HS-5 (cell line): ENCODE measurements at regions not wholly inside any gene's neighbourhood (a gene's known extent, or its start where the extent isn't known, plus 50 kb on each side); places are given as distances from the start of the nearest gene placed in this dataset.
A peak's percentile ranks its signal among the peaks of the same experiment; 100 is the strongest.

ENCODE experiments used
- DNase-seq: peaks from one replicate; pipeline ENCODE4 v3.0.0-alpha.2; 2012; ENCODE audit warnings: low read depth

DNA sequence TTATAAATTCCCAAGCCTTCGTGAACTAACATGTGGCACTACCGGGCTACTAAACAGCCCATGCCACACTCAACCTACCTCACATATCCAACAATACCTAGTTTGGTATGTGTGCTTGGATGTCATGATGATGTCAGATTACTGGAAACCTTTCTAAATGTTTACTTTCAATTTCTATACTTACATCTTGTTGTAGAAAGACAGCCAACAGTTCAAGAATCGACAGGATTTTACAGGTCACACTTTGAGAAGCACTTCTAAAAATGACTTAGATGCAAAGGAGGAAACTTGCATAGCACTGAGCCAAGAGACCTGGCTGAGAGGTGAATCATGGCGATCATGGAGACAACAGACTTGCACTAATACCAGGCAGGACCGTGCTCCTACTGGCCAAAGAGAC is 209.9 kb downstream of the COL4A1 start:
- no peak for DNase-seq

GRCh38 chr13:110092831-110093247 is 214.1 kb downstream of the COL4A1 start:
- DNase-seq = no peak

- DNase-seq = no peak
Observed at GRCh38 chr13:110089815-110090214, 217.1 kb downstream of the COL4A1 start.

DNA sequence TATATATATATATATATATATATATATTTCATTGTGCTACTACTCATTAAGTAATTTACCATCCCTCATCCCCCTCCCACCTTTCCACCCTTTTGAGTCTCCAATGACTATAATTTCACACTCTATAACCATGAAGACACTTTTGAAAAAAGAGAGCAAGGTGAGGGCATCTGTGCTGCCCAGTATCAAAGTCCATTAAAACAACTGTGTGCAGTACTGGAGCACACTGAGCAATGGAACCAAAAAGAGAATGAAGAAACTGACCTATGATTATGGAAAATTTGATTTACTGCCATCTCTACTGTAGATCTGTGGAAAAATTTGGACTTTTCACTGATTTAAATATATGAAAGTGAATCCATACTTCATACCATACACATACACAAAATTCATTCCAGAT is 217.9 kb downstream of the COL4A1 start:
- DNase-seq = no peak

- DNase-seq = no peak
Observed at GRCh38 chr13:110073982-110074381, 233.0 kb downstream of the COL4A1 start.

DNA sequence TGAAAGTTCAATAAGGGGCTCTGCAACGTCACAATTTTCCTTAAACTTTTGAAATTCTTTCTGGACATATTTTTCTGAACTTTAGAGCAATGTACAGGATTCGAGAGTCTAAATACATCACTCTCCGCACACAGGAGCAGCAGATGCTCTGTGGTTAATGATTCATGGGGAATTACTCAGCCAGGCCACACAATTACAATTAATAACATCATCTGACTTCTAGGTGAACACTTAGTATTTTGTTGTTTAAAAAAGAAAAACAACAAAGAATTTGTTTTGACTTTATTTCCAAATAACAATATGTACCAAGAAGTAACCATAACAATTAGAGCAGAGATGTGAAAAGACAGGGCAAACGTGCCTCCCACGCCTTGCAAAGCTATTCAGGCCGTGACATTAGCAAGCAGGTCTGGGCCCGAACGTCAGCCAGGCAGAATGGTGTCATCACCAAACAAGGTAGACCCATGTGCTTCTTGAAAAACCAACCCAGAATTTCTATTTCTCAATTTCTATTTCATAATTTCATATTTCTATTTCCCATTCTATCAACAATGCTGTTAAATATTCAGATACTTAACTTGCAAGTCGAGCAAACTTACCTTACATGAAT is 236.3 kb downstream of the COL4A1 start:
- peak; percentile 47 for DNase-seq

DNA sequence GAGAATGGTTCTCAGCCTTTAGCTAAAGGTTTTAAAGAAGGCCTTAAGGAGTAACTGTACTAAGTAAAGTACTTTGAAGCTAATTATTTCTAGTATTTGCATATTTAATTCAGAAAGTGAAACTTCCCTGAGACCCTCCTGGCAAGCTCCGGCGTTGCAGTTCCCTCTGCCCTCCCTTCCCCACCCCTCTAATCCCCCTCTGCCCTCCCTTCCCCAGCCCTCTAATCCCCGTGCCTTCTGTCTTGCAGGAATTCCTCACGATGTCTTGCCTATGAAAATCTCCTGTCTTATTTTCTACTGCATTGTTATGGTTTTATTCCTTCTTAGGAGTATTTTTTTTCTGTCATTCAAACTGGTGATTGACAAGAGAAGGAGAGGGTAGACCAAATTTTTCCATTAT is 236.9 kb downstream of the COL4A1 start:
- DNase-seq = no peak

GRCh38 chr13:110068176-110068473 is 238.8 kb downstream of the COL4A1 start:
- no peak for DNase-seq

DNA sequence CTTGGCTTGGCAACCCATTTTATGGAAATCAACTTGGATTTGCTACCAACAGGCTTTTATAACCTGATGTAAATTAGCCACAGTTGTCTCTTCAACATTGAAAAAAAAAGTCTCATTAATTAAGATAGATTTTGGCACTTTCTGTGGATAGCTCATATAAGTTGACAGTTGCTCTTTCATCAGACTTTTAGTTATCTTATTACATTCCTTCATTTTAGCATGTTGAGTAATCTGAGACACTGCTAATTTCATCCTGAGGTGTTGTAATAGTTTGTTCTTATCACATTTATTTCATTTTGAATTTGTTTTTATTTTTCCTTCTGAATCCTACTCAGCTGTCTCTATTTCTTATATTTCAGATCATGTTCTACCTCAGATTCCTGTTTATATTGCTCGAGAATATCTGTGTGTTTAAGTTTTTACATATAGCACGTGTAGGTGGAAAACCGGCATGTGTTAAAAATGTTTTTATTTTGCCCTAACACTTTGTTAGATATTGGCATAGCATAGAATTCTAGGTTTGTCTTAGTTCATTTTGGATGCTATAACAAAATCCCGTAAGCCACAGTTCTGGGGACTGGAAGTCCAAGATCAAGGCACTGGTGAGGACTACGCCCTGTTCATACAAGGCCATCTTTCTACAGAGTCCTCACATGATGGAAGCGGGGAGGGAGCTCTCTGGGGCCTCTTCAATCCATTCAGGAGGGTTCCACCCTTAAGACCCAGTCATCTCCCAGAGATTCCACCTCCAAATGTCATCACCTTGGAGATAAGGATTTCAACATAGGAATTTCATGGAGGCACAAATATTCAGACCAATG is 239.4 kb downstream of the COL4A1 start:
- no peak for DNase-seq

DNA sequence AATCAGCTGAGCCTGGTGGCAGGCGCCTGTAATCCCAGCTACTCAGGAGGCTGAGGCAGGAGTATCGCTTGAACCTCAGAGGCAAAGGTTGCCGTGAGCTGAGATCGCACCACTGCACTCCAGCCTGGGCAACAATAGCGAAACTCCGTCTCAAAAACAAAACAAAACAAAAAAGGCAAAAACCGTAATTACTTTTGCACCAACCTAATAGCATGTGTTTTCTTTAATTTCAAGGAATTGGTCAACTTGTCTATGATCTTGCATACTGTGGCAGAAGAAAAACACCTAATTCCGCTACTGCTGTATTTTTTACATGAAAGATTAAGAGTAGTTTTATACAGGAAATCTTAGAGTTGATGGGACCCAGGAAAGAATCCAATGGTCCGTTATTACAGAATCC is 241.2 kb downstream of the COL4A1 start:
- DNase-seq = no peak

DNA sequence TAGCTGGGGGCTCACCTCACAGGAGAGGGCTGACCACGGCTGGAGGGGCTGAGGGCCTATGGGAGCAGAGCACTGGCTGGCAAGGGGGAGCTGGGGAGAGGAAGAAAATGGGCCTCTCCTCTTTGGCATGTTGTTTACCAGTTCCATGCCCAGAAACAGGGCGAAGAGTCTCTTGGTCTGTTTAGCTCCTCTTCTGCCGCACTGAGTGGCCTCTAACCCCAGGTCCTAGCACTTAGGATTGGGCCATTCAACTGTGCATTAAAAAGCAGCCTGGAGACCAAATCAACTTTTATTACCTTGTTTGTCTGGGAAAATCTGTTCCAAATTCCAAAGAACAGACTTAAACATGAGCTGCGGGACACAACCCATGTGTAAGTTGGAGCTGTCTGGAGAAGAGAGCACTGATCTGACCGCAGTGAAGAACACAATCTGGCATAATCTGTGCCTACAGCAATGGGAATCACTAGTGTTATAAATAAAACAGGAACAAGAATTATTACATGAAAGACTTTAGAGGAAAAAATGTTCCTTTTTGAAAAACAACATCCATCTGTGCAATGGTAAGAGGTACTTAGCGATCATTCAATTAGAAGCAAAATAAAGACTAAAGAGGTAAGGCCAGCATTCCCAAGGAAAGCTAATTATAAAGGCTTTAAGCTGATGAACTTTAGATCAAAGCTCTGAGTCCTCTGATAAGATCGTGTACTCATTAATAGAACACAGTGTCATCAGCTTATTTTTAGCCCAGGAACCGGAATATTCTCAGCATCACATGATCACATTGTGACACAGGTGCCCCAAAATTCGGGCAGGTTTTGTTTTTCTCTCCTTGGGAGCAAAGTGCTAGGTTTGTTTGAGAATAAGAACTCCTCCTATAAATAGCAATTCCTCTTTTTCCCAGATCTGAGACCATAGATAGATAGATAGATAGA is 243.2 kb downstream of the COL4A1 start:
- DNase-seq = no peak

GRCh38 chr13:110062777-110063442 is 244.0 kb downstream of the COL4A1 start:
- DNase-seq = no peak

DNA sequence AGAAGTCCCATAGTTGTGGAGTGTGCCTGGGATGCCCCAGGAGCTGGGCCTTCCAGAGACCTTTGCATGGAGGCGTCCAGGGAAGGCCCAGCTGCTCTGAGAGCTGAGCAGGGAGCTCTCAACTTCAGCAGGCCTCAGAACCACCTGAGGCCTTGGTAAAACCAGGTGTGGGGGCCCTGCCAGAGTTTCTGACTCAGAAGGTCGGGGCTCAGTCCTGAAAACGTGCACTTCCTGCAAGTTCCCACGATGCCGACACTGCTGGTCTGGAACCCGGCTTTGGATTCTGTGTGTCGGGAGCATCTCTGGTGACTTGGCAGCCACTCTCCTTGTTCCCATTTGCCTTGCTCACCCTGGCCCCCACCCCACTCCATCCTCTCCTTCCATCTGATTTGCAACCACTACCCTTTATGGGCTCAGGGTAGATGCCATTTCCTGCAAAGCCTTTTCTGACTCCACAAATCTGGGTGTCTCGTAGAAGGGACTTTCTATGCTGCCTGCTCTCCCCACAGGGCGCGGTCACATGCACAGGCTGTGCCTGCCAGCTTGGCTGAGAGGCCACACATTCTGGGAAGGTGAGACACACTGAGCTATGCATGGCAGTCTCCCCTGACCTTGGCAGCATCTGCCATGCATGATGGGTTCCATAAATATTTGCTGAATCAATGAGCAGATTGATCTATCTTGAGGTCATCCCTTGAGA is 244.7 kb downstream of the COL4A1 start:
- DNase-seq = peak; percentile 9

- DNase-seq = no peak
Observed at GRCh38 chr13:110061270-110061669, 245.7 kb downstream of the COL4A1 start.

GRCh38 chr13:110057052-110057451 is 249.9 kb downstream of the COL4A1 start:
- DNase-seq = no peak

DNA sequence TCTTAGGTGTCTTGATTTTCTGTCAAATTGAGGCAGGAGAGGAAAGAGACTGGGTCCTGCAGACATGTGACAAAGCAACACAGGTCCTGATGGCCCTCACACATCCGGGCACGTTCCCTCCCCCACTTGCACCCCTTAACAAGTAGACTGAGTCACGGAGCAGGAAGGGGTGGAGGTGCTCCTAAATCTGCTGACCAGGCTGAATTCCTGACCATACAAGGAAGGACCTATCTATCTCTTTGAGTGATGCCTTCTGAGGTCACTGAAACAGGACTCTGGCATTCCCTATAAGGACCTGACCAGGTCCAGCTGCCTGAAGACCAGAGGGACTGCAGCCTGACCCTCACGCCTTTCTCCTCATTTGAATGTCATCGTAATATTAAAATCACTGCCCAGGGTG is 250.3 kb downstream of the COL4A1 start:
- no peak for DNase-seq

DNA sequence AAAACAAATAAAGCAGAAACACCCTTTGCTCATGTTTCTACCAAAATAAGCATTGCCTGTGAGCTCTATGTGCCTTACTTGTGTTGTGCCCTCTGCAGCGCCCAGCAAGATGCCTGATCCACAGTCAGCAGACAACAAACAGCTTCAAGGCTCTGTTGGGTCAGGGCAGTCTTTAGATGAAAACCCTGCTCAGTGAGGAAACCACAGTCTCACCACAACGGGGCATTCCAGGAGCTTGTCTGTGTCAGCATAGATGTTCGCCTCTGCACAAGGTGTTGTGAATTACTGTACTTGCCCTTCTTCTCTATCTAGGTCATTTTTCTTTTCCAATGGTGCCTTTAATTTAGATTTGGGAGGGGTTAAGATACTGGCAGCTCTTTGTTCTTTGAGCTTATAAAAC is 251.9 kb downstream of the COL4A1 start:
- no peak for DNase-seq

GRCh38 chr13:110054041-110054440 is 252.9 kb downstream of the COL4A1 start:
- no peak for DNase-seq

GRCh38 chr13:110047496-110047895 is 259.5 kb downstream of the COL4A1 start:
- no peak for DNase-seq

DNA sequence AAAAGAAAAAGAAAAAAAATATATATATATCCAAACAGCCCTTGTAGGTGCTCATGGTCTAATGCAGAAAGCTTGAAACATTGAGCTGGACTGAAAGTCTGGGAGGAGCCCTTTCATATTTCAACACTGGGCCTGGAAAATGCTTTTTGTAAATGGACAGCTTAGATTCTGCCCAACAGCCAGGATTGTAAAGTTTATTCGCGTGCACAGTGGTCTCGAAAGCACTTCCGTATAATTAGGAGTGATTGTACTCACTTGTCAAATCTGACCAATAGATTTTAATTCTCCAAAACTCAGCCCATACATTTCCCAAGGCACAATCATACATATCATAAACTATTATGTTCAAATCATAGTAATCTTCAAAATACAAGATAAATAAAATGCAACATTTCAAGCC is 260.1 kb downstream of the COL4A1 start:
- DNase-seq = no peak

- DNase-seq = no peak
Observed at GRCh38 chr13:110045919-110046318, 259.5 kb upstream of the IRS2 start.

GRCh38 chr13:110045202-110045601 is 258.8 kb upstream of the IRS2 start:
- DNase-seq = no peak
